SK-N-SH (cell line): ENCODE measurements at regions not wholly inside any gene's neighbourhood (a gene's known extent, or its start where the extent isn't known, plus 50 kb on each side); places are given as distances from the start of the nearest gene placed in this dataset.

Experiments
- CTCF ChIP-seq: fragments of 200-600 bp; sonication (generic); IDR thresholded peaks from 2 replicates; pipeline ENCODE4 v1.6.1; 2017; ENCODE audit warnings: antibody characterized with exemption, mild to moderate bottlenecking, moderate library complexity
- POLR2AphosphoS5 ChIP-seq: IDR thresholded peaks from 2 replicates; pipeline ENCODE4 v1.6.1; 2012; ENCODE audit warnings: low read depth, low read length
- SIN3A ChIP-seq: IDR thresholded peaks from 2 replicates; pipeline ENCODE4 v1.6.1; 2012; ENCODE audit warnings: low read depth, mild to moderate bottlenecking, low read length, moderate library complexity, borderline replicate concordance
- TAF1 ChIP-seq: IDR thresholded peaks from 2 replicates; pipeline ENCODE4 v1.6.1; 2012; ENCODE audit warnings: low read depth, mild to moderate bottlenecking, low read length, moderate library complexity, borderline replicate concordance

DNA sequence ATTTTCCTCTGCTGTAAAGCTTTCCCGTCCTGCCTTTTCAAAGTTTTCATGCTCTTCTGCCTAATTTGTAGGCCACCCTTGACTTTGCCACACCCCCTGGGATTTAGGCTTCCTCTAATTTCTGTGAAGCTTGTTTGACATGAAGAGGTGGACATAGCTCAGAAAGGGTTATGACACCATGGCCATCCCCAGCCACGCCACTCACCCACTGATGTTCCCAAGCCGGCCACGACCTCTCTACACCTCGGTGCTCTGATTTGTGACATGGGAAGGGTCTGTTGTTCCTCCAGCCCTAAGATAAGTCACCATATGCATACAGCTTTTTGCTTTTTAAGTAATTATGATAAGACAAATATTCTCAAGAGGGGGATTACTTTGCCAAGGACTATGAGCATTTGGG lies 139.5 kb downstream of the BARX1 start:
- TF ChIP-seq POLR2AphosphoS5 = no peak
- TF ChIP-seq SIN3A = no peak
- no peak for TF ChIP-seq TAF1
- no peak for TF ChIP-seq CTCF
